Astrocyte (in vitro differentiated cells and primary cell): ENCODE measurements at regions not wholly inside any gene's neighbourhood (a gene's known extent, or its start where the extent isn't known, plus 50 kb on each side); places are given as distances from the start of the nearest gene placed in this dataset.

Experiments used
- EZH2 ChIP-seq: IDR thresholded peaks from 2 replicates; pipeline ENCODE4 v1.6.1; 2012; ENCODE audit warnings: mild to moderate bottlenecking, low read length, inconsistent platforms; ENCODE audit not compliant: insufficient read depth
- TF ChIP-seq, protein P1 (sequence below): IDR thresholded peaks from 2 replicates; pipeline ENCODE4 v1.5.1; 2011; ENCODE audit warnings: low read depth, mild to moderate bottlenecking, inconsistent platforms, low read length, moderate library complexity; ENCODE audit not compliant: insufficient read depth

- TF ChIP-seq, protein P1, sequence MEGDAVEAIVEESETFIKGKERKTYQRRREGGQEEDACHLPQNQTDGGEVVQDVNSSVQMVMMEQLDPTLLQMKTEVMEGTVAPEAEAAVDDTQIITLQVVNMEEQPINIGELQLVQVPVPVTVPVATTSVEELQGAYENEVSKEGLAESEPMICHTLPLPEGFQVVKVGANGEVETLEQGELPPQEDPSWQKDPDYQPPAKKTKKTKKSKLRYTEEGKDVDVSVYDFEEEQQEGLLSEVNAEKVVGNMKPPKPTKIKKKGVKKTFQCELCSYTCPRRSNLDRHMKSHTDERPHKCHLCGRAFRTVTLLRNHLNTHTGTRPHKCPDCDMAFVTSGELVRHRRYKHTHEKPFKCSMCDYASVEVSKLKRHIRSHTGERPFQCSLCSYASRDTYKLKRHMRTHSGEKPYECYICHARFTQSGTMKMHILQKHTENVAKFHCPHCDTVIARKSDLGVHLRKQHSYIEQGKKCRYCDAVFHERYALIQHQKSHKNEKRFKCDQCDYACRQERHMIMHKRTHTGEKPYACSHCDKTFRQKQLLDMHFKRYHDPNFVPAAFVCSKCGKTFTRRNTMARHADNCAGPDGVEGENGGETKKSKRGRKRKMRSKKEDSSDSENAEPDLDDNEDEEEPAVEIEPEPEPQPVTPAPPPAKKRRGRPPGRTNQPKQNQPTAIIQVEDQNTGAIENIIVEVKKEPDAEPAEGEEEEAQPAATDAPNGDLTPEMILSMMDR: no peak
- TF ChIP-seq EZH2: no peak
These were observed 86.9 kb upstream of the PITRM1 start for GRCh38 chr10:3259499-3259898.
